Parathyroid adenoma (tissue), 2 donors: ENCODE measurements at regions not wholly inside any gene's neighbourhood (a gene's known extent, or its start where the extent isn't known, plus 50 kb on each side); places are given as distances from the start of the nearest gene placed in this dataset.

Experiments used
- H2AFZ ChIP-seq: fragments of 300-600 bp; sonication (generic); one replicate; pipeline ENCODE4 v1.7.0; 2017; ENCODE audit warnings: antibody characterized with exemption, mild to moderate bottlenecking
- H3K27ac ChIP-seq: fragments of 300-600 bp; sonication (generic); one replicate; pipeline ENCODE4 v1.7.0; 2017
- H3K27me3 ChIP-seq: fragments of 300-600 bp; sonication (generic); one replicate; pipeline ENCODE4 v1.7.0; 2017; ENCODE audit warnings: low read length; ENCODE audit not compliant: control insufficient read depth, insufficient read depth
- H3K36me3 ChIP-seq: fragments of 300-600 bp; sonication (generic); one replicate; pipeline ENCODE4 v1.7.0; 2017; ENCODE audit warnings: low read length; ENCODE audit not compliant: control insufficient read depth, insufficient read depth
- H3K4me1 ChIP-seq: fragments of 300-600 bp; sonication (generic); one replicate; pipeline ENCODE4 v1.7.0; 2017; ENCODE audit warnings: control low read depth
- H3K4me2 ChIP-seq: fragments of 300-600 bp; sonication (generic); one replicate; pipeline ENCODE4 v1.7.0; 2017; ENCODE audit warnings: low read length
- H3K4me3 ChIP-seq: fragments of 300-600 bp; sonication (generic); one replicate; pipeline ENCODE4 v1.7.0; 2017; ENCODE audit warnings: low read depth, low read length
- H3K79me2 ChIP-seq: fragments of 300-600 bp; sonication (generic); one replicate; pipeline ENCODE4 v1.7.0; 2017; ENCODE audit warnings: control low read depth
- H3K9ac ChIP-seq: fragments of 300-600 bp; sonication (generic); one replicate; pipeline ENCODE4 v1.7.0; 2017; ENCODE audit warnings: mild to moderate bottlenecking
- H3K9me3 ChIP-seq: fragments of 300-600 bp; sonication (generic); one replicate; pipeline ENCODE4 v1.7.0; 2017; ENCODE audit warnings: low read length; ENCODE audit not compliant: control insufficient read depth
- CTCF ChIP-seq: fragments of 300-600 bp; sonication (generic); IDR thresholded peaks from one replicate; pipeline ENCODE4 v1.7.0; 2017; ENCODE audit warnings: antibody characterized with exemption, mild to moderate bottlenecking
- donor health status: primary hyperparathyroidism.

GRCh38 chr4:181659202-181659601 lies 584.0 kb upstream of the TENM3 start:
- Histone ChIP-seq H3K79me2 (no peaks in the 10 kb centered on the region), H3K9ac (no peak overlapping the region), H3K36me3 (no peaks in the 10 kb centered on the region), H3K4me2 (no peak overlapping the region), H3K4me1 (no peaks in the 10 kb centered on the region), H3K27me3 (no peaks in the 10 kb centered on the region), H3K9me3 (no peaks in the 10 kb centered on the region), H2AFZ (no peak overlapping the region), H3K4me3 (no peak overlapping the region), H3K27ac (no peak overlapping the region)
- TF ChIP-seq CTCF: no peak

- no peak overlapping the region for H2AFZ ChIP-seq
- no peak for TF ChIP-seq CTCF
- H3K4me2 ChIP-seq: no peak overlapping the region
- H3K4me3 ChIP-seq: no peak overlapping the region
- H3K36me3 ChIP-seq: no peaks in the 10 kb centered on the region
- no peaks in the 10 kb centered on the region for H3K79me2 ChIP-seq
- H3K27me3 ChIP-seq: no peaks in the 10 kb centered on the region
- H3K4me1 ChIP-seq: no peaks in the 10 kb centered on the region
- no peak overlapping the region for H3K27ac ChIP-seq
- no peaks in the 10 kb centered on the region for H3K9me3 ChIP-seq
- H3K9ac ChIP-seq: no peak overlapping the region
Observed at GRCh38 chr4:181659876-181660275, 583.3 kb upstream of the TENM3 start.

DNA sequence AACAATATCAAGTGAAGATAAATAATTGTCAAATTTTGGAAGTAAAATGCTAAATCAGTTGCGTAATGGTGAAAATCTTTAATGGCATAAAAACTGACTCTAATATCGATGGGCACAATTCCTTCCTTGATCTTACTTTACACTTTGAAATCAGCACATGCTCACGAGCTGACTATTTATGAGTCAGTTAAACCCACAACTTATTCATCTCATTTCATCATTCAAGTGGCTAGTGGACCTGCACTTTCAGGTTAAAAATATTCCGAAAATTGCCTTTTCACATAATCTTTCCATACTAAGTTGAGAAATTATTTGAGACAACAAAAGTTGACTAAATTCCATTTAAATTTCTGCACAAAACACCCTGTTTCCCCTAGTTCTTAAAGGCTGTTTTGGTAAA lies 582.1 kb upstream of the TENM3 start:
- Histone ChIP-seq H3K4me2 (no peak overlapping the region), H3K27me3 (no peaks in the 10 kb centered on the region), H3K36me3 (no peaks in the 10 kb centered on the region), H3K4me1 (no peaks in the 10 kb centered on the region), H3K4me3 (no peak overlapping the region), H3K9me3 (no peaks in the 10 kb centered on the region), H3K9ac (no peak overlapping the region), H3K27ac (no peak overlapping the region), H3K79me2 (no peaks in the 10 kb centered on the region), H2AFZ (no peak overlapping the region)
- no peak for TF ChIP-seq CTCF

DNA sequence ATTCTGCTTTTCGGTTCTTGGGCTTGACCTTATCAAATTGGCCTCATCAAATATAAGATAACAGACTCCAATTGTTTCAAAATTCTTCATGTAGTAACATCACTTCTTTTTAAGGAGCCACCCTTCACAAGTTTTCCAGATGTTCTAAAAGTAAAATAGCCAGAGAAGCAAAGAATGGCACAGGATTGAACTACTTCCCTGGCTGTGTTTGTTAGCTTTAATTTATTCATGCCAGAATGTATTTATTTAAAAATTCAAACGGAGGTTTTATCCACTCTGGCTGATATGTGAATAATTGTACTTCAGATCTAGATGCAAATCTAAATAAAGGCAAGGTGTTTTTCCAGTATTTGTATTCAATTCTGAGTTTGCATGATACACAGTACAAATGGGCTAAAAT lies 581.3 kb upstream of the TENM3 start:
- H3K4me2 ChIP-seq: no peak overlapping the region
- H3K9me3 ChIP-seq: no peaks in the 10 kb centered on the region
- no peak for TF ChIP-seq CTCF
- no peaks in the 10 kb centered on the region for H3K27me3 ChIP-seq
- no peak overlapping the region for H3K27ac ChIP-seq
- no peak overlapping the region for H3K9ac ChIP-seq
- no peaks in the 10 kb centered on the region for H3K79me2 ChIP-seq
- H3K4me3 ChIP-seq: no peak overlapping the region
- H3K4me1 ChIP-seq: no peaks in the 10 kb centered on the region
- H2AFZ ChIP-seq: no peak overlapping the region
- H3K36me3 ChIP-seq: no peaks in the 10 kb centered on the region

DNA sequence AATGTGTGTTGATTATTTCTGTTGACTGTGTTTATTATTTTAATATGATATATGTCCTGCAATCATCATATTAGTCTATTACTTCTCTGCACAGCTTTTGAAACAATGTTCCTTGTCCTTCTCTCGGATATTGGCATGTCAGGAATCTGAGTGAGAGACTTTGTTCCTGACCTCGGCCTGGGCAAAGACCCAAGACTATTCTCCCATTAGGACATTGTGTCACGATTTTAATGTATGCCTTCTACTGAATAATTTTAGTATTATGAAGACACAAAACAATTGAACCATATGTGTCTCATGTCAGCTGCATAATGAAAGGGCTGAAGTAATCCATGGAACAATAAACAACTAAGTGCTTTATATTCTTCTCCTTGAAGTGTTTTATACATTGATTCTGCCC lies 580.8 kb upstream of the TENM3 start:
- Histone ChIP-seq H3K4me1 (no peaks in the 10 kb centered on the region), H3K4me2 (no peak overlapping the region), H3K79me2 (no peaks in the 10 kb centered on the region), H3K27me3 (no peaks in the 10 kb centered on the region), H2AFZ (no peak overlapping the region), H3K36me3 (no peaks in the 10 kb centered on the region), H3K4me3 (no peak overlapping the region), H3K9me3 (no peaks in the 10 kb centered on the region), H3K9ac (no peak overlapping the region), H3K27ac (no peak overlapping the region)
- no peak for TF ChIP-seq CTCF
